Stomach smooth muscle (tissue), 2 donors: ENCODE measurements at regions not wholly inside any gene's neighbourhood (a gene's known extent, or its start where the extent isn't known, plus 50 kb on each side); places are given as distances from the start of the nearest gene placed in this dataset.

Source experiments
- H3K27ac ChIP-seq: one replicate; pipeline ENCODE4 v1.7.0; 2013; ENCODE audit warnings: mild to moderate bottlenecking, low read length, inconsistent platforms
- H3K27me3 ChIP-seq, 2 donors: one replicate each; pipeline ENCODE4 v1.7.0; 2013; ENCODE audit warnings: low read length in 2 of 2; ENCODE audit not compliant: insufficient read depth in 2 of 2, control insufficient read depth in 1 of 2
- H3K36me3 ChIP-seq, 2 donors: one replicate each; pipeline ENCODE4 v1.7.0; 2013; ENCODE audit warnings: low read length in 2 of 2; ENCODE audit not compliant: control insufficient read depth in 2 of 2, insufficient read depth in 2 of 2
- H3K4me1 ChIP-seq: one replicate; pipeline ENCODE4 v1.7.0; 2013; ENCODE audit warnings: low read length; ENCODE audit not compliant: control insufficient read depth, insufficient read depth
- H3K4me3 ChIP-seq, 2 donors: one replicate each; pipeline ENCODE4 v1.7.0; 2013; ENCODE audit warnings: low read length in 2 of 2
- H3K9ac ChIP-seq, 2 donors: one replicate each; pipeline ENCODE4 v1.7.0; 2013; ENCODE audit warnings: low read length in 2 of 2, mild to moderate bottlenecking in 1 of 2
- H3K9me3 ChIP-seq, 2 donors: one replicate each; pipeline ENCODE4 v1.7.0; 2013; ENCODE audit warnings: low read length in 2 of 2; ENCODE audit not compliant: control insufficient read depth in 2 of 2
- donor health status: healthy.
- donor health status: Pancreatic carcinoma.

GRCh38 chr13:111394211-111394922 is 73.9 kb downstream of the TEX29 start:
- Histone ChIP-seq H3K9ac (no peak overlapping the region), H3K9me3 (no peaks in the 10 kb centered on the region), H3K27me3 (peaks cover 0 to 5% of the 10 kb centered on the region in 2 donors), H3K27ac (no peak overlapping the region), H3K4me3 (no peak overlapping the region), H3K4me1 (no peaks in the 10 kb centered on the region), H3K36me3 (no peaks in the 10 kb centered on the region)

- Histone ChIP-seq H3K36me3 (no peaks in the 10 kb centered on the region), H3K4me1 (no peaks in the 10 kb centered on the region), H3K9ac (no peak overlapping the region), H3K9me3 (no peaks in the 10 kb centered on the region), H3K27me3 (peaks cover 0 to 3% of the 10 kb centered on the region in 2 donors), H3K4me3 (no peak overlapping the region), H3K27ac (no peak overlapping the region)
Observed at GRCh38 chr13:111395511-111396393, 75.3 kb downstream of the TEX29 start.

- Histone ChIP-seq H3K36me3 (no peaks in the 10 kb centered on the region), H3K4me1 (no peaks in the 10 kb centered on the region), H3K27ac (no peak overlapping the region), H3K4me3 (no peak overlapping the region), H3K27me3 (peaks cover 0 to 3% of the 10 kb centered on the region in 2 donors), H3K9me3 (no peaks in the 10 kb centered on the region), H3K9ac (no peak overlapping the region)
Observed at GRCh38 chr13:111396457-111396856, 76.0 kb downstream of the TEX29 start.

GRCh38 chr13:111397202-111397880 is 76.9 kb downstream of the TEX29 start:
- Histone ChIP-seq H3K4me1 (no peaks in the 10 kb centered on the region), H3K9me3 (no peaks in the 10 kb centered on the region), H3K27me3 (peaks cover 0 to 3% of the 10 kb centered on the region in 2 donors), H3K36me3 (no peaks in the 10 kb centered on the region), H3K9ac (no peak overlapping the region), H3K27ac (no peak overlapping the region), H3K4me3 (no peak overlapping the region)

- H3K27me3 ChIP-seq = peaks cover 3 to 8% of the 10 kb centered on the region in 2 donors
- no peaks in the 10 kb centered on the region for H3K36me3 ChIP-seq
- H3K9ac ChIP-seq = no peak overlapping the region
- H3K9me3 ChIP-seq = no peaks in the 10 kb centered on the region
- no peaks in the 10 kb centered on the region for H3K4me1 ChIP-seq
- H3K4me3 ChIP-seq = no peak overlapping the region
- no peak overlapping the region for H3K27ac ChIP-seq
Observed at GRCh38 chr13:111398196-111398595, 77.8 kb downstream of the TEX29 start.

- H3K9ac ChIP-seq = no peak overlapping the region
- no peak overlapping the region for H3K27ac ChIP-seq
- no peaks in the 10 kb centered on the region for H3K9me3 ChIP-seq
- no peak overlapping the region for H3K4me3 ChIP-seq
- H3K4me1 ChIP-seq = no peaks in the 10 kb centered on the region
- H3K27me3 ChIP-seq = peaks cover 4 to 8% of the 10 kb centered on the region in 2 donors
- H3K36me3 ChIP-seq = no peaks in the 10 kb centered on the region
Observed at GRCh38 chr13:111398715-111399299, 78.4 kb downstream of the TEX29 start.

- Histone ChIP-seq H3K27me3 (peaks cover 5 to 8% of the 10 kb centered on the region in 2 donors), H3K36me3 (no peaks in the 10 kb centered on the region), H3K27ac (no peak overlapping the region), H3K9me3 (no peaks in the 10 kb centered on the region), H3K9ac (no peak overlapping the region), H3K4me1 (no peaks in the 10 kb centered on the region), H3K4me3 (no peak overlapping the region)
Observed at GRCh38 chr13:111399334-111399733, 78.9 kb downstream of the TEX29 start.

GRCh38 chr13:111399776-111400538 is 79.5 kb downstream of the TEX29 start:
- Histone ChIP-seq H3K36me3 (no peaks in the 10 kb centered on the region), H3K4me1 (no peaks in the 10 kb centered on the region), H3K9ac (no peak overlapping the region), H3K27ac (no peak overlapping the region), H3K9me3 (no peaks in the 10 kb centered on the region), H3K27me3 (peaks cover 5 to 8% of the 10 kb centered on the region in 2 donors), H3K4me3 (no peak overlapping the region)

GRCh38 chr13:111401151-111401550 is 80.7 kb downstream of the TEX29 start:
- H3K27ac ChIP-seq = no peak overlapping the region
- no peaks in the 10 kb centered on the region for H3K4me1 ChIP-seq
- no peaks in the 10 kb centered on the region for H3K9me3 ChIP-seq
- no peaks in the 10 kb centered on the region for H3K36me3 ChIP-seq
- H3K4me3 ChIP-seq = no peak overlapping the region
- peaks cover 5 to 10% of the 10 kb centered on the region in 2 donors for H3K27me3 ChIP-seq
- no peak overlapping the region for H3K9ac ChIP-seq

- no peaks in the 10 kb centered on the region for H3K36me3 ChIP-seq
- no peak overlapping the region for H3K4me3 ChIP-seq
- H3K9ac ChIP-seq = no peak overlapping the region
- H3K27me3 ChIP-seq = peaks cover 5 to 10% of the 10 kb centered on the region in 2 donors
- no peaks in the 10 kb centered on the region for H3K4me1 ChIP-seq
- no peaks in the 10 kb centered on the region for H3K9me3 ChIP-seq
- no peak overlapping the region for H3K27ac ChIP-seq
Observed at GRCh38 chr13:111401755-111402154, 81.3 kb downstream of the TEX29 start.
